Suprapubic skin (tissue), 4 donors: ENCODE measurements at regions not wholly inside any gene's neighbourhood (a gene's known extent, or its start where the extent isn't known, plus 50 kb on each side); places are given as distances from the start of the nearest gene placed in this dataset.

Experiments
- EP300 ChIP-seq: sonication (generic); formaldehyde crosslinking; IDR thresholded peaks from one replicate; pipeline ENCODE4 v1.6.1; 2017; ENCODE audit warnings: antibody characterized with exemption
- POLR2A ChIP-seq, 2 donors: fragments of 450-650 bp; IDR thresholded peaks; one replicate each; pipeline ENCODE4 v1.6.1; 2017; ENCODE audit warnings: antibody characterized with exemption in 2 of 2, mild to moderate bottlenecking in 2 of 2, moderate library complexity in 2 of 2
- POLR2AphosphoS5 ChIP-seq, 3 donors: sonication (generic); formaldehyde crosslinking; IDR thresholded peaks; one replicate each; pipeline ENCODE4 v1.6.1; 2017; ENCODE audit warnings: antibody characterized with exemption in 3 of 3
- TF ChIP-seq, protein P1 (sequence below), 2 donors: fragments of 200-600 bp in 1 of 2; fragments of 450-650 bp in 1 of 2; sonication (generic) in 1 of 2; IDR thresholded peaks; one replicate each; pipeline ENCODE4 v1.5.1; 2016 to 2019; ENCODE audit warnings: antibody characterized with exemption in 2 of 2, mild to moderate bottlenecking in 1 of 2, moderate library complexity in 1 of 2

- TF ChIP-seq, protein P1, sequence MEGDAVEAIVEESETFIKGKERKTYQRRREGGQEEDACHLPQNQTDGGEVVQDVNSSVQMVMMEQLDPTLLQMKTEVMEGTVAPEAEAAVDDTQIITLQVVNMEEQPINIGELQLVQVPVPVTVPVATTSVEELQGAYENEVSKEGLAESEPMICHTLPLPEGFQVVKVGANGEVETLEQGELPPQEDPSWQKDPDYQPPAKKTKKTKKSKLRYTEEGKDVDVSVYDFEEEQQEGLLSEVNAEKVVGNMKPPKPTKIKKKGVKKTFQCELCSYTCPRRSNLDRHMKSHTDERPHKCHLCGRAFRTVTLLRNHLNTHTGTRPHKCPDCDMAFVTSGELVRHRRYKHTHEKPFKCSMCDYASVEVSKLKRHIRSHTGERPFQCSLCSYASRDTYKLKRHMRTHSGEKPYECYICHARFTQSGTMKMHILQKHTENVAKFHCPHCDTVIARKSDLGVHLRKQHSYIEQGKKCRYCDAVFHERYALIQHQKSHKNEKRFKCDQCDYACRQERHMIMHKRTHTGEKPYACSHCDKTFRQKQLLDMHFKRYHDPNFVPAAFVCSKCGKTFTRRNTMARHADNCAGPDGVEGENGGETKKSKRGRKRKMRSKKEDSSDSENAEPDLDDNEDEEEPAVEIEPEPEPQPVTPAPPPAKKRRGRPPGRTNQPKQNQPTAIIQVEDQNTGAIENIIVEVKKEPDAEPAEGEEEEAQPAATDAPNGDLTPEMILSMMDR (IDR thresholded peaks at IDR 0.05): no peak
- TF ChIP-seq POLR2AphosphoS5 (IDR thresholded peaks at IDR 0.05) (no peak), POLR2A (IDR thresholded peaks at IDR 0.05) (no peak), EP300 (no peak)
Observed at GRCh38 chr13:58452123-58452623, 820.6 kb downstream of the PCDH17 start.
